Mesothelial cell of epicardium (in vitro differentiated cells): ENCODE measurements at regions not wholly inside any gene's neighbourhood (a gene's known extent, or its start where the extent isn't known, plus 50 kb on each side); places are given as distances from the start of the nearest gene placed in this dataset.

Experiments
- DNase-seq, 2 experiments: peaks; one replicate each; pipeline ENCODE4 v3.0.0; 2021; ENCODE audit warnings: low spot score in 2 of 2; ENCODE audit not compliant: unreplicated experiment in 2 of 2
- H3K27ac Mint-ChIP-seq: 2 replicates; pipeline ENCODE4 v1.8.0; 2021; ENCODE audit warnings: mixed read lengths
- H3K27me3 Mint-ChIP-seq: 2 replicates; pipeline ENCODE4 v1.8.0; 2021; ENCODE audit warnings: low read depth, mixed read lengths
- H3K36me3 Mint-ChIP-seq: 2 replicates; pipeline ENCODE4 v1.8.0; 2021; ENCODE audit warnings: mixed read lengths
- H3K4me1 Mint-ChIP-seq: 2 replicates; pipeline ENCODE4 v1.8.0; 2021; ENCODE audit warnings: mixed read lengths
- H3K4me3 Mint-ChIP-seq: 2 replicates; pipeline ENCODE4 v1.8.0; 2021; ENCODE audit warnings: mild to moderate bottlenecking, moderate library complexity, mixed read lengths
- H3K9me3 Mint-ChIP-seq: 2 replicates; pipeline ENCODE4 v1.8.0; 2021; ENCODE audit warnings: mixed read lengths
- TF ChIP-seq, protein P1 (sequence below): fragments of 200-600 bp; sonication (generic); IDR thresholded peaks from one replicate; pipeline ENCODE4 v1.5.0; 2021; ENCODE audit warnings: antibody characterized with exemption; ENCODE audit not compliant: unreplicated experiment

DNA sequence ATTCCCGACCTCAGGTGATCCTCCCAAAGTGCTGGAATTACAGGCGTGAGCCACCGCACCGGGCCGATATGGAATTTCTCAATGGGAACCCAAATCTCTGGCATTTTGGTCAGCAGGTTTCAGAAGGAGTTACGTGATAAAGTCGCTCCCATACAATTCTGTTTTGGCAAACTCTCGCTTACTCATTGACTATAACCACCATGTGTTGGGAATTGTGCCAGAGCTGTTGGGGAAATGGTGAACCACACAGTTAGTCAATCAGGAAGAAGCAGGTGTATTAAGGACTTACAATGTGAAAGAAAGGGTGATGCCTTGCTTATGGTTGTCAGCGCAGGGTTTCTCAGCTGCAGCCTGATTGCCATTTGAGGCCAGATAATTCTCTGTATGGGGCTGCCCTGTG, 410.5 kb downstream of the QKI start:
- no peak overlapping the region for H3K27ac Mint-ChIP-seq
- H3K9me3 Mint-ChIP-seq = no peaks in the 10 kb centered on the region
- DNase-seq = no peak
- H3K4me1 Mint-ChIP-seq = peaks cover 13% of the 10 kb centered on the region
- TF ChIP-seq, protein P1, sequence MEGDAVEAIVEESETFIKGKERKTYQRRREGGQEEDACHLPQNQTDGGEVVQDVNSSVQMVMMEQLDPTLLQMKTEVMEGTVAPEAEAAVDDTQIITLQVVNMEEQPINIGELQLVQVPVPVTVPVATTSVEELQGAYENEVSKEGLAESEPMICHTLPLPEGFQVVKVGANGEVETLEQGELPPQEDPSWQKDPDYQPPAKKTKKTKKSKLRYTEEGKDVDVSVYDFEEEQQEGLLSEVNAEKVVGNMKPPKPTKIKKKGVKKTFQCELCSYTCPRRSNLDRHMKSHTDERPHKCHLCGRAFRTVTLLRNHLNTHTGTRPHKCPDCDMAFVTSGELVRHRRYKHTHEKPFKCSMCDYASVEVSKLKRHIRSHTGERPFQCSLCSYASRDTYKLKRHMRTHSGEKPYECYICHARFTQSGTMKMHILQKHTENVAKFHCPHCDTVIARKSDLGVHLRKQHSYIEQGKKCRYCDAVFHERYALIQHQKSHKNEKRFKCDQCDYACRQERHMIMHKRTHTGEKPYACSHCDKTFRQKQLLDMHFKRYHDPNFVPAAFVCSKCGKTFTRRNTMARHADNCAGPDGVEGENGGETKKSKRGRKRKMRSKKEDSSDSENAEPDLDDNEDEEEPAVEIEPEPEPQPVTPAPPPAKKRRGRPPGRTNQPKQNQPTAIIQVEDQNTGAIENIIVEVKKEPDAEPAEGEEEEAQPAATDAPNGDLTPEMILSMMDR = no peak
- no peaks in the 10 kb centered on the region for H3K36me3 Mint-ChIP-seq
- no peak overlapping the region for H3K4me3 Mint-ChIP-seq
- peaks cover 12% of the 10 kb centered on the region for H3K27me3 Mint-ChIP-seq

DNA sequence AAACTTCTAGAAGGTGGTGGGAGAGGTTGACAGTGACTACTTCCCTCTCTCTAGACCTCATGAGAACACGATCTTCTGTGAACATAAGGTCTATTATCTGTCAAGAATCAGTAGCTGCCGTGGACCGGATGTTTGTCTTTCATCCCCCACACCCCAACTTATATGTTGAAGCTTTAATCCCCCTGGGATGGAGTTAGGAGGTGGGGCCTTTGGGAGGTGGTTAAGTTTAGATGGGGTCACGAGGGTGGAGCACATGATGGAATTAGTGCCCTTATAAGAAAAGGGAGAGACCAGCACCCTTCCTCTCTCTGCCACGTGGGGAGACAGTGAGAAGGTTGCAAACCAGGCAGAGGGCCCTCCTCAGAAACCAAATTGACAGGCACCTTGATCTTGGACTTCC, 409.1 kb downstream of the QKI start:
- Mint-ChIP-seq H3K36me3 (no peaks in the 10 kb centered on the region), H3K27ac (no peak overlapping the region), H3K9me3 (no peaks in the 10 kb centered on the region), H3K27me3 (peaks cover 10% of the 10 kb centered on the region), H3K4me3 (no peak overlapping the region), H3K4me1 (peaks cover 10% of the 10 kb centered on the region)
- DNase-seq = no peak
- TF ChIP-seq, protein P1 = no peak

DNA sequence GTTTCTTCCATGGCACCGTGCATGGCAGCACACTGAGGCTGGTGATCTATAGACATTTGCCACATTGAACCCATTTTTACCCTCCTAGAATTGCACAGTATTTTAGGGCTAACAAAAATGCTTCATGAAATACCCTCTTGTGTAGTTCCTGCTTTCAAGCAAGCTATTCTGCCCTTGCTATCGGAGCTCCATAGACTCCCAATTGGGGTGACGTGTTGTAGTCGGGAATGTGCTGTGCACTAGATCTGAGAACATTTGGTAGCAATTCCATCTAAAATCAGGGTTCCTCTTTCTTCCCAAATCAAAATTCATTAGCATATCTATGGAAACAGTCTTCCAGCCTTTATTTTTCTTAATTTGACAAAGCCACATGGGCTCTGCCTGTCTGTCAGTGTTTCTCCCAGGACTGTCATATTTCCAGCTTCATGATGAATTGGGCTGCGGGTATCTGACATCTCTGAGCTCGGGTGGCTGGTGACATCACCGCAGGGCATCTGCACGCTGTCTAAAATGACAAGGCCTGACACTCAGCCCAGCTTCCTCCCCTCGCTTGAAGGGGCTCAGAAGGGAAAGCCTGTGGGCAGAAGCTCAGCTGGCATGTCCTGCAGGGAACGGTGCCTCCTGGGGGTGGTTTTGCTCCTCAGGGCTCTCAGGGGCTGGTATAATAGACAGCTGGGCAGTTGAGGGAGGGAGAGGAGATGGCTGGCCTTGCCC, 406.4 kb downstream of the QKI start:
- Mint-ChIP-seq H3K4me3 (no peak overlapping the region), H3K4me1 (peaks cover 10% of the 10 kb centered on the region), H3K27ac (no peak overlapping the region), H3K36me3 (no peaks in the 10 kb centered on the region), H3K27me3 (peaks cover 2% of the 10 kb centered on the region), H3K9me3 (no peaks in the 10 kb centered on the region)
- TF ChIP-seq, protein P1 = no peak
- DNase-seq = no peak

DNA sequence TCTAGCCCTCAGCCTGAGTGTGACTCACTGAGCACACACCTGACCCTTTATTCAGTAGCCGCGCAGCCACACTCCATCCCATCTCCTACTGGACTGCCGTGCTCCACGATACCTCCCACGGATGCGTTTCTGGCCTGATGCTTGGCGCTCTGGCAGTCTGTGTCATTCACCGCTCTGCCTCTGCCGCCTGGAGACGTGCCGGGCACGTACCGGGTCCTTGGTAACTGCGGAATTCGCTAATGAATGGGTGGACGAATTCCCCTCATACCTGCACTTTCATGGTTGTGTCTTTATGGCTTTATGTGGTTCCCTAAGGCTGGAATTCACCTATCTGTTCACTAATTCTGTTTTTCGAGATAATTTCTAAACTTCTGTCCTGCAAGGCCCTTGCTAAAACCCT, 405.7 kb downstream of the QKI start:
- TF ChIP-seq, protein P1 = no peak
- no peaks in the 10 kb centered on the region for H3K36me3 Mint-ChIP-seq
- H3K27me3 Mint-ChIP-seq = no peaks in the 10 kb centered on the region
- no peak overlapping the region for H3K4me3 Mint-ChIP-seq
- no peaks in the 10 kb centered on the region for H3K9me3 Mint-ChIP-seq
- DNase-seq = no peak
- peaks cover 10% of the 10 kb centered on the region for H3K4me1 Mint-ChIP-seq
- H3K27ac Mint-ChIP-seq = no peak overlapping the region

DNA sequence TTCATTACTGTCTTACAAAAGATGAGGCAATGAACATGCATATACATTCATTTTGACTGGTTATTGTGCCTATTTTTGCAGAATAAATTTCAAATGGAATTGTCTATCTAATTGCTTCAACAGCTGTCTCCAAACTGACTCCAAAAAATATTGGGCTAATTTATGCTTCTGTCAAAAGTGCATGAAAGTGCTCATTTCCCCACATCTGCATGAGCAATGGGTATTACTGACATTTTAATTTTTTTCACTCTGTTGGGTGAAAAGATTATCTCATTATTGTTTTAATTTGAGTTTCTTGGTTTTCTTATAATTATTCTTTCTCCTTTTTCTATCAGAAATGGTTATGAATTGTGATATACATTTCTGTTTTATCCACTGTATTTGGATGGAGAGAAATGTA, 404.2 kb downstream of the QKI start:
- Mint-ChIP-seq H3K9me3 (no peaks in the 10 kb centered on the region), H3K4me3 (no peak overlapping the region), H3K27me3 (no peaks in the 10 kb centered on the region), H3K4me1 (peaks cover 14% of the 10 kb centered on the region), H3K27ac (no peak overlapping the region), H3K36me3 (no peaks in the 10 kb centered on the region)
- no peak for DNase-seq
- TF ChIP-seq, protein P1 = no peak
